ENCODE measurements at regions not wholly inside any gene's neighbourhood (a gene's known extent, or its start where the extent isn't known, plus 50 kb on each side); places are given as distances from the start of the nearest gene placed in this dataset.

DNA sequence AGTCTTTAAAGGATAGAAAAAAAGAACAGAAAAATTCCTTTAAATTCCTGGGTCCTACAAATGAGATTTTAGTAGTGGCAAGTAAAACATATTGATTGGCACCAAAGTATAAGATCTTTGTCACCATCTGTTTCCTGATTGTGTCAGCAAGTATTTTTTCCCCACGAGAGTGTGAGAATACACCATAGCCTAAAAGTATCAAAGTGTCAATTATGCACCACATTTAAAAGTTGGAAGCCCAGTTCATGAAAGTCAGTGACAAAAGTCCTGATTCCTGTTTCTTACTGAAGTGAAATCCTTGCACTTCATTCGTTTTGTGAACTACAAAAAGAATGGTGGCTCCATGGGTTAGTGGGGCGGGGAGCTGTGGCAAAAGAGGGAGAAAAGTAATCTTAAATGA, 83.8 kb upstream of the DPH6 start:
- no peak for TF ChIP-seq ZNF2 (tag by site-specific recombination; IDR thresholded peaks at IDR 0.05)
- TF ChIP-seq ZNF292 (tag by site-specific recombination; IDR thresholded peaks at IDR 0.05; ENCODE audit: borderline replicate concordance, low read depth): no peak
- TF ChIP-seq ZNF302 (tag by site-specific recombination; IDR thresholded peaks at IDR 0.05; ENCODE audit: low read depth): no peak
- TF ChIP-seq ZNF223 (tag by site-specific recombination; IDR thresholded peaks at IDR 0.05): no peak
- TF ChIP-seq, protein P1, sequence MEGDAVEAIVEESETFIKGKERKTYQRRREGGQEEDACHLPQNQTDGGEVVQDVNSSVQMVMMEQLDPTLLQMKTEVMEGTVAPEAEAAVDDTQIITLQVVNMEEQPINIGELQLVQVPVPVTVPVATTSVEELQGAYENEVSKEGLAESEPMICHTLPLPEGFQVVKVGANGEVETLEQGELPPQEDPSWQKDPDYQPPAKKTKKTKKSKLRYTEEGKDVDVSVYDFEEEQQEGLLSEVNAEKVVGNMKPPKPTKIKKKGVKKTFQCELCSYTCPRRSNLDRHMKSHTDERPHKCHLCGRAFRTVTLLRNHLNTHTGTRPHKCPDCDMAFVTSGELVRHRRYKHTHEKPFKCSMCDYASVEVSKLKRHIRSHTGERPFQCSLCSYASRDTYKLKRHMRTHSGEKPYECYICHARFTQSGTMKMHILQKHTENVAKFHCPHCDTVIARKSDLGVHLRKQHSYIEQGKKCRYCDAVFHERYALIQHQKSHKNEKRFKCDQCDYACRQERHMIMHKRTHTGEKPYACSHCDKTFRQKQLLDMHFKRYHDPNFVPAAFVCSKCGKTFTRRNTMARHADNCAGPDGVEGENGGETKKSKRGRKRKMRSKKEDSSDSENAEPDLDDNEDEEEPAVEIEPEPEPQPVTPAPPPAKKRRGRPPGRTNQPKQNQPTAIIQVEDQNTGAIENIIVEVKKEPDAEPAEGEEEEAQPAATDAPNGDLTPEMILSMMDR (tag by site-specific recombination; IDR thresholded peaks at IDR 0.05): no peak
- no peak for TF ChIP-seq YY1 (tag by site-specific recombination; IDR thresholded peaks at IDR 0.05)
- TF ChIP-seq ZNF148 (tag by site-specific recombination; IDR thresholded peaks at IDR 0.05; ENCODE audit: borderline replicate concordance): no peak
- no peak for TF ChIP-seq GLI4 (tag by site-specific recombination; IDR thresholded peaks at IDR 0.05)
- TF ChIP-seq ZNF664 (tag by site-specific recombination; IDR thresholded peaks at IDR 0.05): no peak
- no peak for TF ChIP-seq SETDB1 (IDR thresholded peaks at IDR 0.05; ENCODE audit: insufficient read length, low read length)
- TF ChIP-seq ZNF391 (tag by site-specific recombination; IDR thresholded peaks at IDR 0.05; ENCODE audit: borderline replicate concordance, low read depth): no peak
- no peak for TF ChIP-seq ZNF175 (tag by site-specific recombination; IDR thresholded peaks at IDR 0.05)

All from HEK293 (cell line).